ENCODE measurements at regions not wholly inside any gene's neighbourhood (a gene's known extent, or its start where the extent isn't known, plus 50 kb on each side); places are given as distances from the start of the nearest gene placed in this dataset.

- TF ChIP-seq, protein P1, sequence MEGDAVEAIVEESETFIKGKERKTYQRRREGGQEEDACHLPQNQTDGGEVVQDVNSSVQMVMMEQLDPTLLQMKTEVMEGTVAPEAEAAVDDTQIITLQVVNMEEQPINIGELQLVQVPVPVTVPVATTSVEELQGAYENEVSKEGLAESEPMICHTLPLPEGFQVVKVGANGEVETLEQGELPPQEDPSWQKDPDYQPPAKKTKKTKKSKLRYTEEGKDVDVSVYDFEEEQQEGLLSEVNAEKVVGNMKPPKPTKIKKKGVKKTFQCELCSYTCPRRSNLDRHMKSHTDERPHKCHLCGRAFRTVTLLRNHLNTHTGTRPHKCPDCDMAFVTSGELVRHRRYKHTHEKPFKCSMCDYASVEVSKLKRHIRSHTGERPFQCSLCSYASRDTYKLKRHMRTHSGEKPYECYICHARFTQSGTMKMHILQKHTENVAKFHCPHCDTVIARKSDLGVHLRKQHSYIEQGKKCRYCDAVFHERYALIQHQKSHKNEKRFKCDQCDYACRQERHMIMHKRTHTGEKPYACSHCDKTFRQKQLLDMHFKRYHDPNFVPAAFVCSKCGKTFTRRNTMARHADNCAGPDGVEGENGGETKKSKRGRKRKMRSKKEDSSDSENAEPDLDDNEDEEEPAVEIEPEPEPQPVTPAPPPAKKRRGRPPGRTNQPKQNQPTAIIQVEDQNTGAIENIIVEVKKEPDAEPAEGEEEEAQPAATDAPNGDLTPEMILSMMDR (IDR thresholded peaks at IDR 0.05; ENCODE audit: low read depth, low read length), result no peak
- no peak overlapping the region for H3K4me3 ChIP-seq (ENCODE audit: low read depth, low read length)
Observed at GRCh38 chr9:88754886-88755285, 219.9 kb downstream of the NXNL2 start.

DNA sequence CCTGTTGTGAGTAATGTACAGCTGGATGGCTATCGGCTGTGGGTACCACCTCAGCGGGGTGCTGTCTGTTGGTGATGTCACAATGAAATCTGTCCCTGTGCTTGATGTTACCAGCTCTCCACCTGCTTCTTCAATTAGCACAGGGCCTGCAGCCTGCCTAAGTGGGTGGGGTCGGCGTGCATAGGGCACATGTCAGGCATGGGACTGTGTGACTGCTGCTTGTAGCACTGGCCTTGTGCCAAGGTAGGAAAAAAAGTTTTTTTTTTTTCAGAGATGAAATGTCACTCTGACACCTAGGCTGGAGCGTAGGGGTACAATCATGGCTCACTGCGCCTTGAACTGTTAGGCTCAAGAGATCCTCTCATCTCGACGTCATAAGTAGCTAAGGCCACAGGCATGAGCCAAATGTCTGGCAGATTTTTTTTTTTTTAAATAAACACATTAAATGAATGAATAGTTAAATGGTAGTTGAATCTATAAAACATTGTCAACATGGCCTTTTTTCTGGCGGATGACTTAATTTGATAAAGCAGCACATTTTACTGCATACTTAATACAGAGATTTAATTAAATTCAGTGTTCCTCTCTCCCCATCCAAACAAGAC, 222.5 kb downstream of the NXNL2 start:
- no peak overlapping the region for H3K4me3 ChIP-seq (ENCODE audit: low read depth, low read length)
- TF ChIP-seq, protein P1 (IDR thresholded peaks at IDR 0.05; ENCODE audit: low read depth, low read length), result no peak

DNA sequence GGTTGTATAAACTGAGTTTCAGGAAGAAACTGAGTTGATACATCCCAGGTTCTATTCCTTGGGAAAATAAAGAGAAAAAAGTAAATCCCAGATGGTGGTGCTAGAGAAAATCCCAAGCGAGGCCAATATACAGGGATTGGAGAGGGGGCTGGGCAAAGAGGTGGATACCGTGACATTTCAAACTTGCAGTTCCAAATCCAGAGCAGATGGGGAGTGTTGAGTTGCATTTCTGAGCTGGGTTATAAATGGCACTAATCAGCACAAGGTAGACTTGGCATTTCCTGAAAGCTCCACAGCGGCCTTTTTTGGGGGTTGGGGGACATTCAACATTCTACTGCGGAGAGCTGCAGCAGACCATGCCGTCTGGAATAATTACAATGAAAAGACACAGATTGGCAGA, 224.4 kb downstream of the NXNL2 start:
- H3K4me3 ChIP-seq (ENCODE audit: low read depth, low read length), result no peak overlapping the region
- TF ChIP-seq, protein P1 (IDR thresholded peaks at IDR 0.05; ENCODE audit: low read depth, low read length), result no peak

DNA sequence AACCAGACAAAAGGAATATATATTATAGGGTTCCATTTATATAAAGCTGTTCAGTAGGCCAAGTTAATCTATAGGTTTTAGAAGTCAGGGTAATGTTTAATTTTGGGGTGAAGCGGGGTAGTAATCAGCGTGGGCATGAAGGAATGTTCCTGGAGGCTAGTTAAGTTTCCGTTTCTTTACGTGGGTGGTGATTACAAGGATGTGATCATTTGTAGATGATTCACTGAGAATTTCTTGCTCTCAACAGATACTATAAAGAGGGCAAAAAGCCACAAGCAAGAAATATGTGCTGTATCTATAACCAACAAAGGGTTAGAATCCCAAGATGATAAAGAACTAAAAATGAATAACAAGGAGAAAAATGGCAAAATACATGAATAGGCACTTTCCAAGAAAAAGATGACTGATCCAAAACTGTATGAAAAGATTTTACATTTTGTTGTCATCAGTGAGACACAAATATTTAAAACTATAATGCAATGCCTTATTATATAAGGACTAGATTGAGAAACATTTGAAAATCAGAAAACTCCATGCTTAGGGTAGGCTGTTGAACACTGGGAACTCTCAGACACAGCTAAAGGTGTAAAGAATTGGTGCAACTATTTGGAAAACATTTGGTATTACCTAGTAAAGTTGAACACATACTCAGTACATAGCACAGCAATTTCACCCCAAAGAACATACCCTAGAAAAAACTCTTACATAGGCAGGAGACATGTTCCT, 224.3 kb upstream of the S1PR3 start:
- TF ChIP-seq, protein P1 (IDR thresholded peaks at IDR 0.05; ENCODE audit: low read depth, low read length), result no peak
- H3K4me3 ChIP-seq (ENCODE audit: low read depth, low read length), result no peak overlapping the region

- TF ChIP-seq, protein P1 (IDR thresholded peaks at IDR 0.05; ENCODE audit: low read depth, low read length), result no peak
- H3K4me3 ChIP-seq (ENCODE audit: low read depth, low read length), result no peak overlapping the region
Observed at GRCh38 chr9:88767504-88767790, 223.8 kb upstream of the S1PR3 start.

DNA sequence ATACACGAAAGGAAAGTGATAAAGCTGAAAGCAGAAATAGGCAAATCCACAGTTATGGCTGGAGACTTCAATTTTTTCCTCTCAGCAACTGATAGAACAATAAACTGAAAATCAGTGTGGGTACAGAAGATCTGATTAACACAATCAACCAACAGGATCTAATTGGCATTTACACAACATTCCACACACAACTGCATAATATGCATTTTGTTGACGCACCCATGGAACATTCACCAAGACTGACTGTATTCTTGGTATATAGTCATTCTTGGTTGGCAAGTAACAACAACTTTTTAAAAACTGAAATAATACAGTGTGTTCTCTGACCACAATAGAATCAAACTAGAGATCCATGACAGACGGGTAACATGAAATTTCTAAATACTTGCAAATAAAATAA, 218.7 kb upstream of the S1PR3 start:
- TF ChIP-seq, protein P1 (IDR thresholded peaks at IDR 0.05; ENCODE audit: low read depth, low read length), result no peak
- no peak overlapping the region for H3K4me3 ChIP-seq (ENCODE audit: low read depth, low read length)

- H3K4me3 ChIP-seq (ENCODE audit: low read depth, low read length), result no peak overlapping the region
- TF ChIP-seq, protein P1 (IDR thresholded peaks at IDR 0.05; ENCODE audit: low read depth, low read length), result no peak
Observed at GRCh38 chr9:88773126-88773525, 218.1 kb upstream of the S1PR3 start.

All from WI38 (cell line).